HepG2 (cell line): ENCODE measurements at regions not wholly inside any gene's neighbourhood (a gene's known extent, or its start where the extent isn't known, plus 50 kb on each side); places are given as distances from the start of the nearest gene placed in this dataset.
"Not testable (repeated sequence)": the region's sequence is repeated elsewhere in the genome, so short reads cannot be mapped to it uniquely, and the experiment has no call there.

Source experiments
- ATAC-seq: fragments of 200-7000 bp; cut with Tn5 transposase; 3 replicates; pipeline ENCODE4 v1.9.1; 2020; ENCODE audit warnings: mild to moderate bottlenecking, moderate library complexity
- BruUV-seq: library from RNA; stranded (reverse); fragments of 400-500 nt; replicated peaks from 2 replicates; lab custom pipeline; 2021; lab: Mats Ljungman, UMichigan
- CTCF ChIA-PET: fragments of 300-600 bp; formaldehyde crosslinking; extraction: SDS; loops from one replicate; lab custom pipeline; 2021; ENCODE audit warnings: low total read pairs, inconsistent platforms, low intra/inter-chr PET ratio; lab: Yijun Ruan, JAX
- POLR2A ChIA-PET: fragments of 350-600 bp; sonication (Branson Sonifier 250); formaldehyde crosslinking; loops from one replicate; lab custom pipeline; 2020; ENCODE audit warnings: antibody characterized with exemption, inconsistent platforms; lab: Yijun Ruan, JAX
- DNase-seq: peaks from one replicate; pipeline ENCODE4 v3.0.0-alpha.2; 2015; ENCODE audit warnings: low spot score
- FAIRE-seq: peaks from 3 replicates; lab custom pipeline; 2011; peaks lifted over from hg19 to GRCh38; lab: Jason Lieb, UNC
- H2AFZ ChIP-seq: one replicate; pipeline ENCODE4 v1.6.1; 2011; ENCODE audit warnings: low read length, inconsistent platforms
- H3K27ac ChIP-seq: fragments of 300-600 bp; 3 replicates; pipeline ENCODE4 v1.8.0; 2011; ENCODE audit warnings: mixed run types, mild to moderate bottlenecking, mixed read lengths, low read length, inconsistent platforms; ENCODE audit not compliant: insufficient read depth; ENCODE audit errors: extremely low read length
- H3K27me3 ChIP-seq, 2 experiments: fragments of 200-600 bp in 1 of 2; 2 replicates in 1 of 2; 3 replicates in 1 of 2; pipeline versions ENCODE4 v1.6.0 to v1.8.0; 2011; ENCODE audit warnings: low read length in 2 of 2, mild to moderate bottlenecking in 2 of 2, moderate library complexity in 2 of 2, inconsistent platforms in 1 of 2; ENCODE audit not compliant: insufficient read depth in 2 of 2, control insufficient read depth in 1 of 2
- H3K36me3 ChIP-seq, 2 experiments: fragments of 200-600 bp in 1 of 2; replicated peaks in 1 of 2; 2 replicates in 1 of 2; 3 replicates in 1 of 2; pipeline versions ENCODE4 v1.5.1 to v1.8.0; 2011; ENCODE audit warnings: low read length in 2 of 2, inconsistent platforms in 1 of 2; ENCODE audit not compliant: insufficient read depth in 2 of 2, control insufficient read depth in 1 of 2
- H3K4me1 ChIP-seq: 2 replicates; pipeline ENCODE4 v1.5.1; 2012; ENCODE audit warnings: low read length, inconsistent platforms; ENCODE audit not compliant: insufficient read depth
- H3K4me2 ChIP-seq: 2 replicates; pipeline ENCODE4 v1.6.0; 2011; ENCODE audit warnings: low read depth, low read length, inconsistent platforms
- H3K4me3 ChIP-seq, 3 experiments: fragments of 200-600 bp in 1 of 3; sonication (generic), shearing (Covaris generic) in 1 of 3; replicated peaks in 1 of 3; 2 replicates each; pipeline ENCODE4 v1.5.1; 2011 to 2016; ENCODE audit warnings: low read length in 3 of 3, inconsistent platforms in 2 of 3, low read depth in 2 of 3, mild to moderate bottlenecking in 2 of 3, control low read depth in 1 of 3, mixed read lengths in 1 of 3; ENCODE audit not compliant: insufficient read depth in 1 of 3
- H3K79me2 ChIP-seq: one replicate; pipeline ENCODE4 v1.6.1; 2011; ENCODE audit warnings: low read length, inconsistent platforms; ENCODE audit not compliant: insufficient read depth
- H3K9ac ChIP-seq: 2 replicates; pipeline ENCODE4 v1.6.0; 2011; ENCODE audit warnings: mild to moderate bottlenecking, low read depth, low read length, inconsistent platforms; ENCODE audit not compliant: insufficient read depth
- H3K9me3 ChIP-seq: 2 replicates; pipeline ENCODE4 v1.5.1; 2012; ENCODE audit warnings: mild to moderate bottlenecking, low read length
- H4K20me1 ChIP-seq: 2 replicates; pipeline ENCODE4 v1.6.0; 2011; ENCODE audit warnings: inconsistent platforms, mild to moderate bottlenecking, low read length, moderate library complexity; ENCODE audit not compliant: insufficient read depth
- ELF1 ChIP-seq: sonication (generic); formaldehyde crosslinking; IDR thresholded peaks from 2 replicates; pipeline ENCODE4 v1.4.0; 2020; ENCODE audit warnings: missing genetic modification reagents
- FOXK1 ChIP-seq: sonication (generic); formaldehyde crosslinking; IDR thresholded peaks from 2 replicates; pipeline ENCODE4 v1.4.0; 2020; ENCODE audit warnings: low read depth, missing genetic modification reagents, borderline replicate concordance
- KMT2A ChIP-seq: sonication (generic); formaldehyde crosslinking; IDR thresholded peaks from 2 replicates; pipeline ENCODE4 v1.4.0; 2020; ENCODE audit warnings: missing genetic modification reagents
- SAP130 ChIP-seq: IDR thresholded peaks from 2 replicates; pipeline ENCODE4 v1.6.1; 2016; ENCODE audit warnings: low read depth
- SOX6 ChIP-seq, 2 experiments: fragments of 450-650 bp in 1 of 2; sonication (generic) in 1 of 2; formaldehyde crosslinking in 1 of 2; IDR thresholded peaks; 2 replicates each; pipeline versions ENCODE4 v1.4.0 to v1.6.1; 2017 to 2020; ENCODE audit warnings: antibody characterized with exemption in 1 of 2, mild to moderate bottlenecking in 1 of 2, missing genetic modification reagents in 1 of 2
- TARDBP ChIP-seq: sonication (generic); formaldehyde crosslinking; IDR thresholded peaks from 2 replicates; pipeline ENCODE4 v1.8.0; 2022; ENCODE audit warnings: mild to moderate bottlenecking, missing genetic modification reagents
- TFDP1 ChIP-seq: IDR thresholded peaks from 2 replicates; pipeline ENCODE4 v1.6.1; 2016; ENCODE audit warnings: missing compliant biosample characterization, missing genetic modification reagents, borderline replicate concordance
- THAP11 ChIP-seq: IDR thresholded peaks from 2 replicates; pipeline ENCODE4 v1.6.1; 2016; ENCODE audit warnings: missing biosample characterization, missing genetic modification reagents
- ZNF224 ChIP-seq: sonication (generic); formaldehyde crosslinking; IDR thresholded peaks from 2 replicates; pipeline ENCODE4 v1.5.0; 2020; ENCODE audit warnings: mild to moderate bottlenecking, missing genetic modification reagents
- ZNF431 ChIP-seq: sonication (generic); formaldehyde crosslinking; IDR thresholded peaks from 2 replicates; pipeline ENCODE4 v1.9.0; 2022; ENCODE audit warnings: missing genetic modification reagents, low read depth, mild to moderate bottlenecking, borderline replicate concordance
- ZNF543 ChIP-seq: sonication (generic); formaldehyde crosslinking; IDR thresholded peaks from 2 replicates; pipeline ENCODE4 v1.4.0; 2020; ENCODE audit warnings: mild to moderate bottlenecking, missing genetic modification reagents
- ZNF556 ChIP-seq: sonication (generic); formaldehyde crosslinking; IDR thresholded peaks from 2 replicates; pipeline ENCODE4 v1.4.0; 2020; ENCODE audit warnings: mild to moderate bottlenecking, missing genetic modification reagents, borderline replicate concordance
- ZNF605 ChIP-seq: sonication (generic); formaldehyde crosslinking; IDR thresholded peaks from 2 replicates; pipeline ENCODE4 v1.8.0; 2022; ENCODE audit warnings: mild to moderate bottlenecking, missing genetic modification reagents
- WGBS: methylation state at CpG from one replicate; pipeline ENCODE4 v1.1.6; 2017; ENCODE audit warnings: low lambda C conversion rate; 5-methylcytosine and 5-hydroxymethylcytosine counted together
- in situ Hi-C: cut with HindIII; loops from 2 replicates; pipeline ENCODE4 v1.10.0; 2017; ENCODE audit warnings: low pct_unique_long_range_greater_than_20kb; ENCODE audit not compliant: extremely low pct_ligation_motif_present
- intact Hi-C: fragments of 100-400 bp; cut with micrococcal nuclease; formaldehyde crosslinking; loops from one replicate; pipeline ENCODE4 v1.10.0; 2022; ENCODE audit not compliant: unreplicated experiment
- TF ChIP-seq, protein P1 (sequence below): sonication (generic); formaldehyde crosslinking; IDR thresholded peaks from 2 replicates; pipeline ENCODE4 v1.8.0; 2022; ENCODE audit warnings: mild to moderate bottlenecking, missing genetic modification reagents

DNA sequence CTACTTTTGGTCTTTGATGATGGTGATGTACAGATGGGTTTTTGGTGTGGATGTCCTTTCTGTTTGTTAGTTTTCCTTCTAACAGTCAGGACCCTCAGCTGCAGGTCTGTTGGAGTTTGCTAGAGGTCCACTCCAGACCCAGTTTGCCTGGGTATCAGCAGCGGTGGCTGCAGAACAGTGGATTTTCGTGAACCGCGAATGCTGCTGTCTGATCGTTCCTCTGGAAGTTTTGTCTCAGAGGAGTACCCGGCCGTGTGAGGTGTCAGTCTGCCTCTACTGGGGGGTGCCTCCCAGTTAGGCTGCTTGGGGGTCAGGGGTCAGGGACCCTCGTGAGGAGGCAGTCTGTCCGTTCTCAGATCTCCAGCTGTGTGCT is 56.6 kb upstream of the TNFAIP8 start:
- H3K27me3 ChIP-seq, FAIRE-seq, ATAC-seq, intact Hi-C loops, H3K79me2 ChIP-seq, DNase-seq, H4K20me1 ChIP-seq, H3K36me3 ChIP-seq, H2AFZ ChIP-seq, H3K9me3 ChIP-seq, CTCF ChIA-PET, in situ Hi-C loops, H3K9ac ChIP-seq, H3K27ac ChIP-seq: not testable (repeated sequence)
- peak overlapping the region; percentile 45; the same call in 1 of the 2 replicates for H3K4me2 ChIP-seq
- POLR2A ChIA-PET: interaction anchor here (0.8 to 2.3 kb wide), 8 partner anchors 9 to 311 kb away, joined by 3 to 44 read pairs (median 4); partner anchors contain the start of genes DMXL1 and DTWD2
- BruUV-seq: TSS peak; percentile 55
- 51% methylated on average over 5 of the region's 9 CpGs for WGBS
- peaks cover 42% of the 10 kb centered on the region for H3K4me1 ChIP-seq
- peak overlapping the region in 2 of 3 experiments; percentile 60 to 66; a peak in 3 of 6 replicates for H3K4me3 ChIP-seq

GRCh38 chr5:119299615-119300310 is 56.1 kb upstream of the TNFAIP8 start:
- CTCF ChIA-PET; H3K9me3 ChIP-seq; H3K36me3 ChIP-seq; H3K79me2 ChIP-seq; H3K27me3 ChIP-seq; H4K20me1 ChIP-seq; FAIRE-seq; in situ Hi-C loops; ATAC-seq; TF ChIP-seq SOX6 (IDR thresholded peaks at IDR 0.05): not testable (repeated sequence)
- DNase-seq: peak; percentile 64
- intact Hi-C loops: loop anchor here (5.0 kb wide), 1 partner anchor 82 kb away; no protein-coding TSS in a partner anchor
- BruUV-seq: TSS peak; percentile 49
- peaks cover 47% of the 10 kb centered on the region for H3K4me1 ChIP-seq
- WGBS: 16% methylated on average over 6 of the region's 23 CpGs
- POLR2A ChIA-PET: interaction anchor here (0.8 to 2.3 kb wide), 8 partner anchors 9 to 312 kb away, joined by 3 to 44 read pairs (median 4); partner anchors contain the start of genes DMXL1 and DTWD2
- H3K4me2 ChIP-seq: peak overlapping the region; percentile 76
- H2AFZ ChIP-seq: peak overlapping the region; percentile 39
- peak overlapping the region; percentile 76 for H3K27ac ChIP-seq
- peak overlapping the region; percentile 51 to 66 (median 60); a peak in 5 of 6 replicates for H3K4me3 ChIP-seq
- peak overlapping the region; percentile 67 for H3K9ac ChIP-seq
- TF ChIP-seq FOXK1 (CRISPR knock-in tag) (peak; percentile 81; the same call in 1 of the 2 replicates), ZNF543 (CRISPR knock-in tag) (0 out of 2 replicates have a peak, but pooled peaks have one; percentile 25), TFDP1 (CRISPR knock-in tag) (peak; percentile 67; the same call in 1 of the 2 replicates), ELF1 (CRISPR knock-in tag) (peak; percentile 54), TARDBP (CRISPR knock-in tag) (0 out of 2 replicates have a peak, but pooled peaks have one; percentile 42), ZNF605 (CRISPR knock-in tag) (peak; percentile 83), ZNF556 (CRISPR knock-in tag) (peak; percentile 77; the same call in 1 of the 2 replicates), KMT2A (CRISPR knock-in tag) (peak; percentile 72), ZNF224 (CRISPR knock-in tag) (0 out of 2 replicates have a peak, but pooled peaks have one; percentile 61), SOX6 (CRISPR knock-in tag; IDR thresholded peaks at IDR 0.05) (peak; percentile 41; the same call in 1 of the 2 replicates), SAP130 (CRISPR knock-in tag) (peak; percentile 55), ZNF431 (0 out of 2 replicates have a peak, but pooled peaks have one; percentile 48), THAP11 (CRISPR knock-in tag) (0 out of 2 replicates have a peak, but pooled peaks have one; percentile 31)
- TF ChIP-seq, protein P1, sequence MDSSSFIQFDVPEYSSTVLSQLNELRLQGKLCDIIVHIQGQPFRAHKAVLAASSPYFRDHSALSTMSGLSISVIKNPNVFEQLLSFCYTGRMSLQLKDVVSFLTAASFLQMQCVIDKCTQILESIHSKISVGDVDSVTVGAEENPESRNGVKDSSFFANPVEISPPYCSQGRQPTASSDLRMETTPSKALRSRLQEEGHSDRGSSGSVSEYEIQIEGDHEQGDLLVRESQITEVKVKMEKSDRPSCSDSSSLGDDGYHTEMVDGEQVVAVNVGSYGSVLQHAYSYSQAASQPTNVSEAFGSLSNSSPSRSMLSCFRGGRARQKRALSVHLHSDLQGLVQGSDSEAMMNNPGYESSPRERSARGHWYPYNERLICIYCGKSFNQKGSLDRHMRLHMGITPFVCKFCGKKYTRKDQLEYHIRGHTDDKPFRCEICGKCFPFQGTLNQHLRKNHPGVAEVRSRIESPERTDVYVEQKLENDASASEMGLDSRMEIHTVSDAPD (CRISPR knock-in tag): 0 out of 2 replicates have a peak, but pooled peaks have one; percentile 34
